ENCODE measurements at regions not wholly inside any gene's neighbourhood (a gene's known extent, or its start where the extent isn't known, plus 50 kb on each side); places are given as distances from the start of the nearest gene placed in this dataset.

DNA sequence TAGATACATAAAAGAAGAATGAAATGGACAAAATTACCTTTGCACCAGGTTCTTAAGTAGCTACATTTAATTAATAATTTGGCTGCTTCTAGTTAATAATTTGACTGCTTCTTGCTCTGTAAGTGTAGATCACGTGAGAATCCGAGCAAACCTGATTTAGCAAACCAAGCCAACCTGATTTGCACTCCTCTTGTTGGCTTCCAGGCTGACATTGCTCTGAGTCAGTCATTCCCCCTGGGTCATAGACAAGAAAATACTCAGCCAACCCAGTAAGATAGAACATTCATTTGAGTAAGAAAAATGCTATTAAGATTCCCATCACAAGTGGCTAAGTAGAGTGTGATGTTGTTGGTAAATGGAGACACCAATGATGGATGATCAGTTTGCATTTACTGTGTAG, 304.1 kb downstream of the C11orf87 start:
- TF ChIP-seq POLR2AphosphoS5 (IDR thresholded peaks at IDR 0.05; ENCODE audit: low read depth, low read length), result no peak
- TF ChIP-seq POLR2A (IDR thresholded peaks at IDR 0.05; ENCODE audit: low read depth, low read length), result no peak
- TF ChIP-seq SPI1 (IDR thresholded peaks at IDR 0.05; ENCODE audit: low read depth, low read length), result no peak
- no peak for TF ChIP-seq POU2F2 (IDR thresholded peaks at IDR 0.05; ENCODE audit: low read depth, low read length)
- no peak for TF ChIP-seq TAF1 (IDR thresholded peaks at IDR 0.05; ENCODE audit: low read depth, low read length)
- no peak for TF ChIP-seq PAX5 (IDR thresholded peaks at IDR 0.05; ENCODE audit: insufficient read depth, low read length, severe bottlenecking)
